Panc1 (cell line): ENCODE measurements at regions not wholly inside any gene's neighbourhood (a gene's known extent, or its start where the extent isn't known, plus 50 kb on each side); places are given as distances from the start of the nearest gene placed in this dataset.

Experiments
- ATAC-seq: fragments of 200-7000 bp; cut with Tn5 transposase; 2 replicates; pipeline ENCODE4 v1.9.1; 2020; ENCODE audit warnings: mild to moderate bottlenecking, moderate library complexity
- BruUV-seq: library from RNA; stranded (reverse); fragments of 400-500 nt; replicated peaks from 2 replicates; lab custom pipeline; 2021; lab: Mats Ljungman, UMichigan
- CTCF ChIA-PET: fragments of 300-600 bp; sonication (Branson Sonifier 250); formaldehyde crosslinking; loops from one replicate; lab custom pipeline; 2022; ENCODE audit warnings: antibody characterized with exemption; lab: Charles Lee
- POLR2A ChIA-PET: fragments of 300-600 bp; sonication (Branson Sonifier 250); formaldehyde crosslinking; loops from one replicate; lab custom pipeline; 2022; ENCODE audit warnings: antibody characterized with exemption; lab: Charles Lee
- DNase-seq: peaks from one replicate; pipeline ENCODE4 v3.0.0-alpha.2; 2010; ENCODE audit warnings: low read depth, low spot score
- H3K27ac ChIP-seq: 2 replicates; pipeline ENCODE4 v1.5.1; 2011; ENCODE audit warnings: mild to moderate bottlenecking, low read length, inconsistent platforms
- H3K27me3 ChIP-seq: fragments of 200-500 bp; sonication (Bioruptor generic); 2 replicates; pipeline ENCODE4 v1.6.0; 2014; ENCODE audit warnings: low read length, inconsistent platforms; ENCODE audit not compliant: control insufficient read depth, insufficient read depth
- H3K36me3 ChIP-seq: fragments of 200-500 bp; sonication (Bioruptor generic); 2 replicates; pipeline ENCODE4 v1.5.1; 2014; ENCODE audit warnings: inconsistent platforms, mild to moderate bottlenecking, low read length, moderate library complexity; ENCODE audit not compliant: control insufficient read depth, insufficient read depth
- H3K4me1 ChIP-seq: 2 replicates; pipeline ENCODE4 v1.5.1; 2011; ENCODE audit warnings: inconsistent platforms, mild to moderate bottlenecking, low read length, moderate library complexity; ENCODE audit not compliant: control insufficient read depth, insufficient read depth
- H3K4me3 ChIP-seq, 2 experiments: 2 replicates each; pipeline ENCODE4 v1.5.1; 2011 to 2012; ENCODE audit warnings: low read depth in 2 of 2, low read length in 2 of 2, mild to moderate bottlenecking in 2 of 2, inconsistent platforms in 1 of 2, moderate library complexity in 1 of 2
- H3K9me3 ChIP-seq: fragments of 200-500 bp; sonication (Bioruptor generic); 2 replicates; pipeline ENCODE4 v1.5.1; 2014; ENCODE audit warnings: low read depth, mild to moderate bottlenecking, inconsistent platforms, low read length, moderate library complexity; ENCODE audit not compliant: control insufficient read depth, insufficient read depth
- CTCF ChIP-seq: fragments of 450-650 bp; IDR thresholded peaks from 2 replicates; pipeline ENCODE4 v1.5.1; 2017; ENCODE audit warnings: mild to moderate bottlenecking
- POLR2AphosphoS5 ChIP-seq: IDR thresholded peaks from 2 replicates; pipeline ENCODE4 v1.6.1; 2012; ENCODE audit warnings: mild to moderate bottlenecking, low read depth, low read length, moderate library complexity
- REST ChIP-seq, 2 experiments: IDR thresholded peaks; 2 replicates each; pipeline ENCODE4 v1.6.1; 2011 to 2012; ENCODE audit warnings: low read depth in 2 of 2, control low read depth in 1 of 2, low read length in 1 of 2, mild to moderate bottlenecking in 1 of 2, moderate library complexity in 1 of 2; ENCODE audit not compliant: insufficient read depth in 1 of 2
- SIN3A ChIP-seq: IDR thresholded peaks from 2 replicates; pipeline ENCODE4 v1.6.1; 2012; ENCODE audit warnings: low read depth, mild to moderate bottlenecking, low read length, moderate library complexity, borderline replicate concordance; ENCODE audit not compliant: insufficient read depth
- TCF7L2 ChIP-seq: IDR thresholded peaks from 2 replicates; pipeline ENCODE4 v1.6.1; 2011; ENCODE audit warnings: mild to moderate bottlenecking, low read depth, low read length, inconsistent platforms
- in situ Hi-C: cut with HindIII; loops from 2 replicates; pipeline ENCODE4 v1.10.0; 2016; ENCODE audit warnings: low sequenced_read_pairs, low pct_unique_long_range_greater_than_20kb
- intact Hi-C: fragments of 100-400 bp; cut with micrococcal nuclease; formaldehyde crosslinking; loops from one replicate; pipeline ENCODE4 v1.10.0; 2022; ENCODE audit not compliant: unreplicated experiment

- no TSS peak for BruUV-seq
- CTCF ChIA-PET, result no interaction called here
- intact Hi-C loops, result no loop called here
Observed at GRCh38 chr15:25529774-25530173, 91.0 kb upstream of the UBE3A start.

GRCh38 chr15:25527118-25527517 is 88.3 kb upstream of the UBE3A start:
- ChIA-PET CTCF (no interaction called here), POLR2A (no interaction called here)
- DNase-seq (no peak), ATAC-seq (no peak)
- Histone ChIP-seq H3K27me3 (no peaks in the 10 kb centered on the region), H3K9me3 (no peaks in the 10 kb centered on the region), H3K27ac (no peak overlapping the region), H3K36me3 (no peaks in the 10 kb centered on the region), H3K4me3 (no peak overlapping the region), H3K4me1 (no peaks in the 10 kb centered on the region)
- intact Hi-C loops, result no loop called here
- BruUV-seq, result no TSS peak
- in situ Hi-C loops, result no loop called here
- TF ChIP-seq SIN3A (no peak), TCF7L2 (no peak), REST (IDR thresholded peaks at IDR 0.05; ENCODE audit: insufficient read depth in 1 of 2, low read depth in 2 of 2, low read length in 1 of 2) (no peak), CTCF (no peak), POLR2AphosphoS5 (no peak)

More at GRCh38 chr15:25529774-25530173, 91.0 kb upstream of the UBE3A start:
- in situ Hi-C loops, result no loop called here
- Histone ChIP-seq H3K4me3 (no peak overlapping the region), H3K27ac (no peak overlapping the region), H3K36me3 (no peaks in the 10 kb centered on the region), H3K9me3 (no peaks in the 10 kb centered on the region), H3K4me1 (no peaks in the 10 kb centered on the region), H3K27me3 (no peaks in the 10 kb centered on the region)
- TF ChIP-seq TCF7L2, result no peak
- no peak for TF ChIP-seq POLR2AphosphoS5
- POLR2A ChIA-PET, result no interaction called here
- DNase-seq, result no peak
- no peak for ATAC-seq

- no peak overlapping the region for H3K27ac ChIP-seq
- no TSS peak for BruUV-seq
- POLR2A ChIA-PET, result no interaction called here
- in situ Hi-C loops (no loop called here), intact Hi-C loops (no loop called here)
- H3K9me3 ChIP-seq, result no peaks in the 10 kb centered on the region
- CTCF ChIA-PET, result no interaction called here
- H3K27me3 ChIP-seq, result no peaks in the 10 kb centered on the region
- H3K36me3 ChIP-seq, result no peaks in the 10 kb centered on the region
- ATAC-seq (no peak), DNase-seq (no peak)
- no peaks in the 10 kb centered on the region for H3K4me1 ChIP-seq
- TF ChIP-seq REST (IDR thresholded peaks at IDR 0.05; ENCODE audit: insufficient read depth in 1 of 2, low read depth in 2 of 2, low read length in 1 of 2) (no peak), POLR2AphosphoS5 (no peak), CTCF (no peak), TCF7L2 (no peak), SIN3A (no peak)
- no peak overlapping the region for H3K4me3 ChIP-seq
Observed at GRCh38 chr15:25525741-25526140, 86.9 kb upstream of the UBE3A start.
